ENCODE measurements at regions not wholly inside any gene's neighbourhood (a gene's known extent, or its start where the extent isn't known, plus 50 kb on each side); places are given as distances from the start of the nearest gene placed in this dataset.

- no peak for TF ChIP-seq POLR2AphosphoS5 (IDR thresholded peaks at IDR 0.05; ENCODE audit: low read depth, low read length)
- no peak for TF ChIP-seq SIN3A (IDR thresholded peaks at IDR 0.05; ENCODE audit: borderline replicate concordance, insufficient read depth, low read length)
- TF ChIP-seq TAF1 (IDR thresholded peaks at IDR 0.05; ENCODE audit: borderline replicate concordance, insufficient read depth, low read length), result no peak
Measured at GRCh38 chr13:97569841-97570240, 135.9 kb downstream of the RAP2A start.

Measured in PFSK-1 (cell line).